WERI-Rb-1 (cell line): ENCODE measurements at regions not wholly inside any gene's neighbourhood (a gene's known extent, or its start where the extent isn't known, plus 50 kb on each side); places are given as distances from the start of the nearest gene placed in this dataset.

ENCODE experiments used
- DNase-seq: peaks from one replicate; pipeline ENCODE4 v3.0.0-alpha.2; 2020
- H3K27ac ChIP-seq: fragments of 250-450 bp; sonication (Bioruptor Pico); 2 replicates; pipeline ENCODE4 v1.5.1; 2020; ENCODE audit warnings: mild to moderate bottlenecking, moderate library complexity
- H3K27me3 ChIP-seq: fragments of 250-450 bp; sonication (Bioruptor Pico); 2 replicates; pipeline ENCODE4 v1.5.1; 2021; ENCODE audit warnings: mild to moderate bottlenecking, low read depth, moderate library complexity; ENCODE audit not compliant: insufficient read depth, severe bottlenecking
- H3K36me3 ChIP-seq: fragments of 250-450 bp; sonication (Bioruptor Pico); 2 replicates; pipeline ENCODE4 v1.5.1; 2020; ENCODE audit warnings: mild to moderate bottlenecking, moderate library complexity
- H3K4me3 ChIP-seq: 2 replicates; pipeline ENCODE4 v1.5.1; 2011; ENCODE audit warnings: low read depth, mild to moderate bottlenecking, control low read depth, low read length
- H3K9me3 ChIP-seq: fragments of 250-450 bp; sonication (Bioruptor Pico); 2 replicates; pipeline ENCODE4 v1.5.1; 2021; ENCODE audit warnings: mild to moderate bottlenecking, moderate library complexity; ENCODE audit not compliant: severe bottlenecking
- CTCF ChIP-seq: IDR thresholded peaks from 2 replicates; pipeline ENCODE4 v1.5.1; 2011; ENCODE audit warnings: low read depth, mild to moderate bottlenecking, control low read depth, inconsistent platforms, low read length

GRCh38 chr5:170166101-170166500 lies 60.4 kb downstream of the FOXI1 start:
- H3K4me3 ChIP-seq = no peak overlapping the region
- peaks cover 63% of the 10 kb centered on the region for H3K27me3 ChIP-seq
- TF ChIP-seq CTCF = no peak
- no peaks in the 10 kb centered on the region for H3K9me3 ChIP-seq
- no peaks in the 10 kb centered on the region for H3K36me3 ChIP-seq
- H3K27ac ChIP-seq = no peak overlapping the region
- DNase-seq = no peak

GRCh38 chr5:170168002-170168401 lies 62.3 kb downstream of the FOXI1 start:
- H3K27me3 ChIP-seq = peaks cover 60% of the 10 kb centered on the region
- H3K36me3 ChIP-seq = no peaks in the 10 kb centered on the region
- TF ChIP-seq CTCF = no peak
- DNase-seq = no peak
- H3K4me3 ChIP-seq = no peak overlapping the region
- H3K27ac ChIP-seq = no peak overlapping the region
- no peaks in the 10 kb centered on the region for H3K9me3 ChIP-seq

DNA sequence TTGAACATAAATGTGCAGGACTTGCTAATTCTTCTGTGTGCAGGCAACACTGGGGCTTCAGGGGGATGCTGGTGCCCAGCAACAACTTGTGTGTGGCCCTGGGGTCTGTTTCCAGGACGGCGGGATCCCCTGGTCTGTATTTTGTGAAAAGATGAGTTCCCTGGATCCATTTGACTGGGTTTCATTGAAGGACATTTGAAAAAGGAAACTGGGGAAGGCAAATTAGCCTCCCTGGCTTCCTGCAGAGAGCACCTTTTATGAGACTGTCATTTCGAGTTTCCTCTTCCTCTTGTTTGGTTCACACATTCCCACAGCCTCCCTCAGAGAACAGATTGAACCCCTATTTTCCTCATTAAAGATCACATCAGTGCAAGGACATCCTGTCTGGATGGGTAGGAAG lies 63.1 kb downstream of the FOXI1 start:
- Histone ChIP-seq H3K36me3 (no peaks in the 10 kb centered on the region), H3K4me3 (no peak overlapping the region), H3K9me3 (no peaks in the 10 kb centered on the region), H3K27me3 (peaks cover 61% of the 10 kb centered on the region), H3K27ac (no peak overlapping the region)
- TF ChIP-seq CTCF = no peak
- DNase-seq = no peak

DNA sequence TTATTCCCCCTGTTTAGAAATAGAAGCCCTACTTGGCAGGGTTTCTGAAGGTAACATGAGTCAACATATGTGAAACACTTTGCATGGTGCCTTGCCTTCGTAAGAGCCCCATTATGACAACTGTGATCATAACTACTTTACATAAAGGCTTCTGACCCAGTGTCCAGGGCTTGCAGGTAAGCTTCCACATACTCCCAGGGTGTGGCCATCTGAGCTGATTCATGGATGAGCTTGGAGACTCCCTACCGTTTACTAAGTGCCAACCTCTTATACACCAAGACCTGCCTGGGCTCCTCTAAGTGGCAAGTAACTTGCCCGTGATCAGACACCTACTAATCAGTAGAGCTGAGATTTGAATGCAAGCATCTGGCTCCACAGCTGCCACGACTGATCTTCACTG lies 62.8 kb upstream of the C5orf58 start:
- Histone ChIP-seq H3K36me3 (no peaks in the 10 kb centered on the region), H3K4me3 (no peak overlapping the region), H3K9me3 (no peaks in the 10 kb centered on the region), H3K27me3 (peaks cover 62% of the 10 kb centered on the region), H3K27ac (no peak overlapping the region)
- no peak for TF ChIP-seq CTCF
- no peak for DNase-seq

GRCh38 chr5:170171811-170172210 lies 61.0 kb upstream of the C5orf58 start:
- Histone ChIP-seq H3K4me3 (no peak overlapping the region), H3K27me3 (peaks cover 67% of the 10 kb centered on the region), H3K27ac (no peak overlapping the region), H3K36me3 (no peaks in the 10 kb centered on the region), H3K9me3 (no peaks in the 10 kb centered on the region)
- DNase-seq = no peak
- no peak for TF ChIP-seq CTCF

DNA sequence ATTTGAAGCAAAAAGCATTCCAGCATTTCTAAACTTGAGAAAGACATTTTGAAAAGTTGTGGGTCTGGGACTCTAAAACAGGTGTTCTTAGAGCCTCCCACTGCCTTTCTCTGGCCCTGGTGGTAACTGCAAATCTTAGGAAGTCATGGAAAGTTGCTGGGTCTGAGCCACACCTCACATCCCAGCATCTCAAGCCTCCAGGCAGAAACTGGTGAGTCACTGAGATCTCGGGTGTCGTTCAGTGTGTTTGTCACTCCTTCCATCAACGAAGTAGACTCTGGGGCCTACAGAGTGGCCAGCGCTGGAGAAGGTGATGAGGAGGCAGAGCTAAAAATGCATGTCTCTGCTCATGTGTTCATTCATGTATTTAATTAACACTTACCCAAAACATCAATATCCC lies 59.6 kb upstream of the C5orf58 start:
- Histone ChIP-seq H3K27ac (no peak overlapping the region), H3K9me3 (no peaks in the 10 kb centered on the region), H3K27me3 (peaks cover 67% of the 10 kb centered on the region), H3K4me3 (no peak overlapping the region), H3K36me3 (no peaks in the 10 kb centered on the region)
- DNase-seq = no peak
- no peak for TF ChIP-seq CTCF
